Spleen (tissue), 7 donors: ENCODE measurements at regions not wholly inside any gene's neighbourhood (a gene's known extent, or its start where the extent isn't known, plus 50 kb on each side); places are given as distances from the start of the nearest gene placed in this dataset.

Experiments
- CTCF ChIP-seq, 11 experiments: fragments of 200-600 bp in 7 of 11; fragments of 450-650 bp in 4 of 11; sonication (generic) in 4 of 11; IDR thresholded peaks in 8 of 11; conservative IDR thresholded peaks in 3 of 11; 1 replicate in 7 of 11; 2 replicates in 4 of 11; pipeline versions ENCODE4 v1.4.0 to v1.8.0; 2016 to 2021; ENCODE audit warnings: antibody characterized with exemption in 11 of 11, inconsistent platforms in 4 of 11, mild to moderate bottlenecking in 1 of 11
- POLR2A ChIP-seq, 3 donors: fragments of 450-650 bp; IDR thresholded peaks; one replicate each; pipeline ENCODE4 v1.5.1; 2017; ENCODE audit warnings: antibody characterized with exemption in 3 of 3, mild to moderate bottlenecking in 1 of 3
- POLR2AphosphoS5 ChIP-seq, 3 donors: sonication (generic); formaldehyde crosslinking; IDR thresholded peaks; one replicate each; pipeline ENCODE4 v1.5.1; 2017; ENCODE audit warnings: antibody characterized with exemption in 3 of 3
- donor health status: DM: no; HTN: no; CAD: no; lungs with moderate emphysema.
- donor health status: DM: no; HTN: no; CAD: no.
- donor health status: DM: no; HTN: no; CAD: no.

DNA sequence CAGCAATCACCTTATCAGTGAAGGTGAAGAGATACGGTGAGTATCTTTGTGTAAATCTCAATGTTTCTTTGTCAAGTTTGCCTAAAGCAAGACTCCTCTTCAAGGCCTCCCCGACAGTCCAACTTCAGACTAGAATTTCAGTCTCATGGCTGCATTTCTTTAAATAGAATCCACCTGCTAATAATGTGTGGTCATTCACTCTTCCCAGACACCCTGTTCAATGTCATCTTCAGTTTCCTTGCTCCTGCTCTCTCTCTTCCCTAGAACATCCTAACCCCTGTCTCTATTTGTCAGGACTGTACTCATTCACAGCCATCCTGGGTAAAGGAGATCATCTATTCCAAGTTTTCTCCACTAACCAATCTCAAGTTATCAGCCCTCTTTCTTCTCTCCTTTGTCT lies 267.3 kb downstream of the EN1 start:
- no peak for TF ChIP-seq POLR2A (IDR thresholded peaks at IDR 0.05)
- TF ChIP-seq CTCF (IDR thresholded peaks at IDR 0.05 in 8 of 11, conservative IDR thresholded peaks at IDR 0.05 in 3 of 11): no peak
- no peak for TF ChIP-seq POLR2AphosphoS5 (IDR thresholded peaks at IDR 0.05)
